ENCODE measurements at regions not wholly inside any gene's neighbourhood (a gene's known extent, or its start where the extent isn't known, plus 50 kb on each side); places are given as distances from the start of the nearest gene placed in this dataset.

- DNase-seq (ENCODE audit: low read depth in 2 of 2): no peak
Observed at GRCh38 chr13:34039678-34040077, 221.7 kb downstream of the RFC3 start.

- DNase-seq (ENCODE audit: low read depth in 2 of 2): no peak
Observed at GRCh38 chr13:34040863-34041262, 222.9 kb downstream of the RFC3 start.

GRCh38 chr13:34044041-34044440 lies 226.1 kb downstream of the RFC3 start:
- peak; percentile 48 to 56 for DNase-seq (ENCODE audit: low read depth in 2 of 2)

GRCh38 chr13:34044660-34045080 lies 226.7 kb downstream of the RFC3 start:
- DNase-seq (ENCODE audit: low read depth in 2 of 2): peak; percentile 26 to 38

- DNase-seq (ENCODE audit: low read depth in 2 of 2): no peak
Observed at GRCh38 chr13:34046457-34046856, 228.5 kb downstream of the RFC3 start.

GRCh38 chr13:34048652-34049051 lies 230.7 kb downstream of the RFC3 start:
- DNase-seq (ENCODE audit: low read depth in 2 of 2): no peak

- no peak for DNase-seq (ENCODE audit: low read depth in 2 of 2)
Observed at GRCh38 chr13:34056733-34057258, 238.8 kb downstream of the RFC3 start.

GRCh38 chr13:34064456-34065205 lies 246.7 kb downstream of the RFC3 start:
- no peak for DNase-seq (ENCODE audit: low read depth in 2 of 2)

- no peak for DNase-seq (ENCODE audit: low read depth in 2 of 2)
Observed at GRCh38 chr13:34065928-34066327, 248.0 kb downstream of the RFC3 start.

GRCh38 chr13:34066344-34066743 lies 248.4 kb downstream of the RFC3 start:
- DNase-seq (ENCODE audit: low read depth in 2 of 2): no peak

- no peak for DNase-seq (ENCODE audit: low read depth in 2 of 2)
Observed at GRCh38 chr13:34070006-34070405, 252.1 kb downstream of the RFC3 start.

GRCh38 chr13:34070544-34071303 lies 252.8 kb downstream of the RFC3 start:
- DNase-seq (ENCODE audit: low read depth in 2 of 2): no peak

GRCh38 chr13:34076319-34076718 lies 258.4 kb downstream of the RFC3 start:
- DNase-seq (ENCODE audit: low read depth in 2 of 2): no peak

- no peak for DNase-seq (ENCODE audit: low read depth in 2 of 2)
Observed at GRCh38 chr13:34076943-34077703, 259.2 kb downstream of the RFC3 start.

GRCh38 chr13:34078334-34078999 lies 260.5 kb downstream of the RFC3 start:
- DNase-seq (ENCODE audit: low read depth in 2 of 2): no peak

GRCh38 chr13:34085204-34085603 lies 267.3 kb downstream of the RFC3 start:
- no peak for DNase-seq (ENCODE audit: low read depth in 2 of 2)

- no peak for DNase-seq (ENCODE audit: low read depth in 2 of 2)
Observed at GRCh38 chr13:34086281-34086680, 268.3 kb downstream of the RFC3 start.

- no peak for DNase-seq (ENCODE audit: low read depth in 2 of 2)
Observed at GRCh38 chr13:34087791-34088190, 269.8 kb downstream of the RFC3 start.

GRCh38 chr13:34103854-34104253 lies 285.9 kb downstream of the RFC3 start:
- DNase-seq (ENCODE audit: low read depth in 2 of 2): no peak

GRCh38 chr13:34104853-34105252 lies 286.9 kb downstream of the RFC3 start:
- DNase-seq (ENCODE audit: low read depth in 2 of 2): no peak

GRCh38 chr13:34107806-34108205 lies 289.9 kb downstream of the RFC3 start:
- peak; percentile 9 to 18 for DNase-seq (ENCODE audit: low read depth in 2 of 2)

GRCh38 chr13:34108410-34108809 lies 290.5 kb downstream of the RFC3 start:
- DNase-seq (ENCODE audit: low read depth in 2 of 2): no peak

Measured in fibroblast of skin of left biceps (primary cell).